ENCODE measurements at regions not wholly inside any gene's neighbourhood (a gene's known extent, or its start where the extent isn't known, plus 50 kb on each side); places are given as distances from the start of the nearest gene placed in this dataset.

GRCh38 chr20:55760586-55760985 lies 244.7 kb downstream of the CBLN4 start:
- Histone ChIP-seq H3K4me3 (ENCODE audit: low read depth, low read length) (no peak overlapping the region), H3K27me3 (ENCODE audit: control insufficient read depth, insufficient read depth, low read length) (no peaks in the 10 kb centered on the region), H3K36me3 (ENCODE audit: control insufficient read depth, insufficient read depth, low read length) (no peaks in the 10 kb centered on the region), H3K9me3 (ENCODE audit: control insufficient read depth in 2 of 2, low read length in 2 of 2) (peaks cover 0 to 13% of the 10 kb centered on the region in 2 experiments), H3K27ac (ENCODE audit: insufficient read depth, low read length, poor library complexity, severe bottlenecking) (no peak overlapping the region), H3K4me1 (ENCODE audit: control insufficient read depth, insufficient read depth, low read length, poor library complexity, severe bottlenecking) (no peaks in the 10 kb centered on the region)
- no peaks in the 10 kb centered on the region for H3K4me1 Mint-ChIP-seq
- ATAC-seq (ENCODE audit: low read depth in 2 of 2) (no peak), DNase-seq (no peak)
- H3K27ac Mint-ChIP-seq = no peak overlapping the region
- no peak overlapping the region for H3K4me3 Mint-ChIP-seq
- no peaks in the 10 kb centered on the region for H3K27me3 Mint-ChIP-seq
- H3K9me3 Mint-ChIP-seq = peaks cover 1 to 32% (median 10%) of the 10 kb centered on the region in 7 donors
- no peaks in the 10 kb centered on the region for H3K36me3 Mint-ChIP-seq

- Mint-ChIP-seq H3K36me3 (no peaks in the 10 kb centered on the region), H3K27me3 (no peaks in the 10 kb centered on the region), H3K27ac (no peak overlapping the region), H3K4me3 (no peak overlapping the region), H3K4me1 (no peaks in the 10 kb centered on the region), H3K9me3 (peaks cover 0 to 12% (median 4%) of the 10 kb centered on the region in 7 donors)
- H3K27ac ChIP-seq (ENCODE audit: insufficient read depth, low read length, poor library complexity, severe bottlenecking) = no peak overlapping the region
- no peaks in the 10 kb centered on the region for H3K9me3 ChIP-seq (ENCODE audit: control insufficient read depth in 2 of 2, low read length in 2 of 2)
- DNase-seq (no peak), ATAC-seq (ENCODE audit: low read depth in 2 of 2) (no peak)
- H3K27me3 ChIP-seq (ENCODE audit: control insufficient read depth, insufficient read depth, low read length) = no peaks in the 10 kb centered on the region
- no peaks in the 10 kb centered on the region for H3K4me1 ChIP-seq (ENCODE audit: control insufficient read depth, insufficient read depth, low read length, poor library complexity, severe bottlenecking)
- no peaks in the 10 kb centered on the region for H3K36me3 ChIP-seq (ENCODE audit: control insufficient read depth, insufficient read depth, low read length)
- no peak overlapping the region for H3K4me3 ChIP-seq (ENCODE audit: low read depth, low read length)
Observed at GRCh38 chr20:55755861-55756260, 249.5 kb downstream of the CBLN4 start.

GRCh38 chr20:55755411-55755810 lies 249.9 kb downstream of the CBLN4 start:
- H3K27ac Mint-ChIP-seq = no peak overlapping the region
- H3K27ac ChIP-seq (ENCODE audit: insufficient read depth, low read length, poor library complexity, severe bottlenecking) = no peak overlapping the region
- no peak overlapping the region for H3K4me3 Mint-ChIP-seq
- H3K36me3 ChIP-seq (ENCODE audit: control insufficient read depth, insufficient read depth, low read length) = no peaks in the 10 kb centered on the region
- no peaks in the 10 kb centered on the region for H3K27me3 ChIP-seq (ENCODE audit: control insufficient read depth, insufficient read depth, low read length)
- no peaks in the 10 kb centered on the region for H3K27me3 Mint-ChIP-seq
- H3K4me3 ChIP-seq (ENCODE audit: low read depth, low read length) = no peak overlapping the region
- H3K4me1 ChIP-seq (ENCODE audit: control insufficient read depth, insufficient read depth, low read length, poor library complexity, severe bottlenecking) = no peaks in the 10 kb centered on the region
- no peaks in the 10 kb centered on the region for H3K9me3 ChIP-seq (ENCODE audit: control insufficient read depth in 2 of 2, low read length in 2 of 2)
- ATAC-seq (ENCODE audit: low read depth in 2 of 2) (no peak), DNase-seq (no peak)
- no peaks in the 10 kb centered on the region for H3K4me1 Mint-ChIP-seq
- H3K9me3 Mint-ChIP-seq = peaks cover 0 to 8% (median 2%) of the 10 kb centered on the region in 7 donors
- no peaks in the 10 kb centered on the region for H3K36me3 Mint-ChIP-seq

- Mint-ChIP-seq H3K27me3 (no peaks in the 10 kb centered on the region), H3K27ac (no peak overlapping the region), H3K4me3 (no peak overlapping the region), H3K9me3 (peaks cover 0 to 9% (median 4%) of the 10 kb centered on the region in 7 donors), H3K4me1 (no peaks in the 10 kb centered on the region), H3K36me3 (no peaks in the 10 kb centered on the region)
- ATAC-seq (ENCODE audit: low read depth in 2 of 2) (no peak), DNase-seq (no peak)
- H3K27ac ChIP-seq (ENCODE audit: insufficient read depth, low read length, poor library complexity, severe bottlenecking) = no peak overlapping the region
- H3K27me3 ChIP-seq (ENCODE audit: control insufficient read depth, insufficient read depth, low read length) = no peaks in the 10 kb centered on the region
- no peaks in the 10 kb centered on the region for H3K4me1 ChIP-seq (ENCODE audit: control insufficient read depth, insufficient read depth, low read length, poor library complexity, severe bottlenecking)
- peaks cover 4 to 14% of the 10 kb centered on the region in 2 experiments for H3K9me3 ChIP-seq (ENCODE audit: control insufficient read depth in 2 of 2, low read length in 2 of 2)
- no peak overlapping the region for H3K4me3 ChIP-seq (ENCODE audit: low read depth, low read length)
- H3K36me3 ChIP-seq (ENCODE audit: control insufficient read depth, insufficient read depth, low read length) = no peaks in the 10 kb centered on the region
Observed at GRCh38 chr20:55746723-55747122, 258.6 kb downstream of the CBLN4 start.

- H3K4me1 Mint-ChIP-seq = no peaks in the 10 kb centered on the region
- Histone ChIP-seq H3K9me3 (ENCODE audit: control insufficient read depth in 2 of 2, low read length in 2 of 2) (peaks cover 5 to 14% of the 10 kb centered on the region in 2 experiments), H3K4me1 (ENCODE audit: control insufficient read depth, insufficient read depth, low read length, poor library complexity, severe bottlenecking) (no peaks in the 10 kb centered on the region), H3K36me3 (ENCODE audit: control insufficient read depth, insufficient read depth, low read length) (no peaks in the 10 kb centered on the region), H3K4me3 (ENCODE audit: low read depth, low read length) (no peak overlapping the region), H3K27me3 (ENCODE audit: control insufficient read depth, insufficient read depth, low read length) (no peaks in the 10 kb centered on the region), H3K27ac (ENCODE audit: insufficient read depth, low read length, poor library complexity, severe bottlenecking) (no peak overlapping the region)
- ATAC-seq (ENCODE audit: low read depth in 2 of 2) = no peak
- H3K9me3 Mint-ChIP-seq = peaks cover 0 to 9% (median 5%) of the 10 kb centered on the region in 7 donors
- no peaks in the 10 kb centered on the region for H3K36me3 Mint-ChIP-seq
- no peaks in the 10 kb centered on the region for H3K27me3 Mint-ChIP-seq
- H3K27ac Mint-ChIP-seq = no peak overlapping the region
- DNase-seq = no peak
- H3K4me3 Mint-ChIP-seq = no peak overlapping the region
Observed at GRCh38 chr20:55745840-55746239, 259.5 kb downstream of the CBLN4 start.

GRCh38 chr20:55744896-55745295 lies 260.4 kb downstream of the CBLN4 start:
- H3K27ac ChIP-seq (ENCODE audit: insufficient read depth, low read length, poor library complexity, severe bottlenecking) = no peak overlapping the region
- Mint-ChIP-seq H3K9me3 (peaks cover 0 to 9% (median 5%) of the 10 kb centered on the region in 7 donors), H3K27me3 (no peaks in the 10 kb centered on the region), H3K4me3 (no peak overlapping the region), H3K4me1 (no peaks in the 10 kb centered on the region), H3K36me3 (no peaks in the 10 kb centered on the region), H3K27ac (no peak overlapping the region)
- H3K4me1 ChIP-seq (ENCODE audit: control insufficient read depth, insufficient read depth, low read length, poor library complexity, severe bottlenecking) = no peaks in the 10 kb centered on the region
- H3K27me3 ChIP-seq (ENCODE audit: control insufficient read depth, insufficient read depth, low read length) = no peaks in the 10 kb centered on the region
- peaks cover 5 to 14% of the 10 kb centered on the region in 2 experiments for H3K9me3 ChIP-seq (ENCODE audit: control insufficient read depth in 2 of 2, low read length in 2 of 2)
- H3K4me3 ChIP-seq (ENCODE audit: low read depth, low read length) = no peak overlapping the region
- DNase-seq = no peak
- H3K36me3 ChIP-seq (ENCODE audit: control insufficient read depth, insufficient read depth, low read length) = no peaks in the 10 kb centered on the region
- no peak for ATAC-seq (ENCODE audit: low read depth in 2 of 2)

- no peak for DNase-seq
- Mint-ChIP-seq H3K27ac (no peak overlapping the region), H3K4me3 (no peak overlapping the region), H3K9me3 (peaks cover 0 to 13% (median 5%) of the 10 kb centered on the region in 7 donors), H3K36me3 (no peaks in the 10 kb centered on the region), H3K27me3 (no peaks in the 10 kb centered on the region), H3K4me1 (no peaks in the 10 kb centered on the region)
- H3K27ac ChIP-seq (ENCODE audit: insufficient read depth, low read length, poor library complexity, severe bottlenecking) = no peak overlapping the region
- H3K27me3 ChIP-seq (ENCODE audit: control insufficient read depth, insufficient read depth, low read length) = no peaks in the 10 kb centered on the region
- no peak for ATAC-seq (ENCODE audit: low read depth in 2 of 2)
- peaks cover 5 to 14% of the 10 kb centered on the region in 2 experiments for H3K9me3 ChIP-seq (ENCODE audit: control insufficient read depth in 2 of 2, low read length in 2 of 2)
- H3K4me3 ChIP-seq (ENCODE audit: low read depth, low read length) = no peak overlapping the region
- no peaks in the 10 kb centered on the region for H3K36me3 ChIP-seq (ENCODE audit: control insufficient read depth, insufficient read depth, low read length)
- H3K4me1 ChIP-seq (ENCODE audit: control insufficient read depth, insufficient read depth, low read length, poor library complexity, severe bottlenecking) = no peaks in the 10 kb centered on the region
Observed at GRCh38 chr20:55741801-55742200, 263.5 kb downstream of the CBLN4 start.

GRCh38 chr20:55740076-55740475 lies 265.2 kb downstream of the CBLN4 start:
- H3K4me3 Mint-ChIP-seq = no peak overlapping the region
- H3K4me1 ChIP-seq (ENCODE audit: control insufficient read depth, insufficient read depth, low read length, poor library complexity, severe bottlenecking) = no peaks in the 10 kb centered on the region
- H3K27ac Mint-ChIP-seq = no peak overlapping the region
- no peaks in the 10 kb centered on the region for H3K27me3 Mint-ChIP-seq
- no peaks in the 10 kb centered on the region for H3K4me1 Mint-ChIP-seq
- DNase-seq = no peak
- no peak for ATAC-seq (ENCODE audit: low read depth in 2 of 2)
- H3K9me3 ChIP-seq (ENCODE audit: control insufficient read depth in 2 of 2, low read length in 2 of 2) = peaks cover 5 to 7% of the 10 kb centered on the region in 2 experiments
- H3K27ac ChIP-seq (ENCODE audit: insufficient read depth, low read length, poor library complexity, severe bottlenecking) = no peak overlapping the region
- H3K36me3 ChIP-seq (ENCODE audit: control insufficient read depth, insufficient read depth, low read length) = no peaks in the 10 kb centered on the region
- H3K27me3 ChIP-seq (ENCODE audit: control insufficient read depth, insufficient read depth, low read length) = no peaks in the 10 kb centered on the region
- H3K9me3 Mint-ChIP-seq = peaks cover 0 to 15% (median 5%) of the 10 kb centered on the region in 7 donors
- H3K36me3 Mint-ChIP-seq = no peaks in the 10 kb centered on the region
- no peak overlapping the region for H3K4me3 ChIP-seq (ENCODE audit: low read depth, low read length)

Measured in CD4-positive, CD25-positive, alpha-beta regulatory T cell (primary cell).